Spleen (tissue), 7 donors: ENCODE measurements at regions not wholly inside any gene's neighbourhood (a gene's known extent, or its start where the extent isn't known, plus 50 kb on each side); places are given as distances from the start of the nearest gene placed in this dataset.

Source experiments
- POLR2A ChIP-seq, 3 donors: fragments of 450-650 bp; IDR thresholded peaks; one replicate each; pipeline ENCODE4 v1.5.1; 2017; ENCODE audit warnings: antibody characterized with exemption in 3 of 3, mild to moderate bottlenecking in 1 of 3
- POLR2AphosphoS5 ChIP-seq, 3 donors: sonication (generic); formaldehyde crosslinking; IDR thresholded peaks; one replicate each; pipeline ENCODE4 v1.5.1; 2017; ENCODE audit warnings: antibody characterized with exemption in 3 of 3
- TF ChIP-seq, protein P1 (sequence below), 11 experiments: fragments of 200-600 bp in 7 of 11; fragments of 450-650 bp in 4 of 11; sonication (generic) in 4 of 11; IDR thresholded peaks in 8 of 11; conservative IDR thresholded peaks in 3 of 11; 1 replicate in 7 of 11; 2 replicates in 4 of 11; pipeline versions ENCODE4 v1.4.0 to v1.8.0; 2016 to 2021; ENCODE audit warnings: antibody characterized with exemption in 11 of 11, inconsistent platforms in 4 of 11, mild to moderate bottlenecking in 1 of 11
- donor health status: DM: no; HTN: no; CAD: no; lungs with moderate emphysema.
- donor health status: DM: no; HTN: no; CAD: no.
- donor health status: DM: no; HTN: no; CAD: no.

DNA sequence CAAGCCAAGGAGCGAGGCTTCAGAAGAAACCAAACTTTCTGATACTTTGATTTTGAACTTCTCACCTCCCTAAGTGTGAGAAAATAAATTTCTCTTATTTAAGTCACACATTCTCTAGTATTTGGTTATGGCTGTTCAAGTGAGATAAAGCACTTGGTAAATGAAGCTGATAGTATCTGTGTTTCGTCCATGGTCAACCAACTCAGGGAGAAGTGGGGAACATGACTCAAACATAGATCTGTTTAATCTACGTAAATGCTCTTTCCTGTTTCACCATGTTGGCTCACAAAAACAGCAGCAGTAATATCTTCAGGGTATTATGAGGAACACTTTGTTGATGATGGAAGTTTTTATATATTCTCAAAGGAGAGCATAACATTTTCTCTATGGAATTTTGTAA, 2167.2 kb upstream of the C9orf72 start:
- TF ChIP-seq, protein P1, sequence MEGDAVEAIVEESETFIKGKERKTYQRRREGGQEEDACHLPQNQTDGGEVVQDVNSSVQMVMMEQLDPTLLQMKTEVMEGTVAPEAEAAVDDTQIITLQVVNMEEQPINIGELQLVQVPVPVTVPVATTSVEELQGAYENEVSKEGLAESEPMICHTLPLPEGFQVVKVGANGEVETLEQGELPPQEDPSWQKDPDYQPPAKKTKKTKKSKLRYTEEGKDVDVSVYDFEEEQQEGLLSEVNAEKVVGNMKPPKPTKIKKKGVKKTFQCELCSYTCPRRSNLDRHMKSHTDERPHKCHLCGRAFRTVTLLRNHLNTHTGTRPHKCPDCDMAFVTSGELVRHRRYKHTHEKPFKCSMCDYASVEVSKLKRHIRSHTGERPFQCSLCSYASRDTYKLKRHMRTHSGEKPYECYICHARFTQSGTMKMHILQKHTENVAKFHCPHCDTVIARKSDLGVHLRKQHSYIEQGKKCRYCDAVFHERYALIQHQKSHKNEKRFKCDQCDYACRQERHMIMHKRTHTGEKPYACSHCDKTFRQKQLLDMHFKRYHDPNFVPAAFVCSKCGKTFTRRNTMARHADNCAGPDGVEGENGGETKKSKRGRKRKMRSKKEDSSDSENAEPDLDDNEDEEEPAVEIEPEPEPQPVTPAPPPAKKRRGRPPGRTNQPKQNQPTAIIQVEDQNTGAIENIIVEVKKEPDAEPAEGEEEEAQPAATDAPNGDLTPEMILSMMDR (IDR thresholded peaks at IDR 0.05 in 8 of 11, conservative IDR thresholded peaks at IDR 0.05 in 3 of 11): no peak
- no peak for TF ChIP-seq POLR2AphosphoS5 (IDR thresholded peaks at IDR 0.05)
- no peak for TF ChIP-seq POLR2A (IDR thresholded peaks at IDR 0.05)
